Ovary (tissue), 7 donors: ENCODE measurements at regions not wholly inside any gene's neighbourhood (a gene's known extent, or its start where the extent isn't known, plus 50 kb on each side); places are given as distances from the start of the nearest gene placed in this dataset.

Experiments
- DNase-seq, 5 donors: peaks; one replicate each; pipeline ENCODE4 v3.0.0-alpha.2; 2019 to 2020
- H3K27ac ChIP-seq, 2 donors: fragments of 200-600 bp; one replicate each; pipeline versions ENCODE4 v1.5.1 to v1.8.0; 2019 to 2022
- H3K27me3 ChIP-seq: fragments of 200-600 bp; one replicate; pipeline ENCODE4 v1.8.0; 2022
- H3K36me3 ChIP-seq: fragments of 200-600 bp; sonication (generic); one replicate; pipeline ENCODE4 v1.5.1; 2019
- H3K4me1 ChIP-seq: one replicate; pipeline ENCODE4 v1.8.1; 2013; ENCODE audit warnings: mild to moderate bottlenecking, moderate library complexity; ENCODE audit not compliant: insufficient read depth
- H3K4me3 ChIP-seq: fragments of 200-600 bp; sonication (generic); one replicate; pipeline ENCODE4 v1.5.1; 2017
- H3K9me3 ChIP-seq, 2 donors: fragments of 200-600 bp in 1 of 2; sonication (generic) in 1 of 2; one replicate each; pipeline versions ENCODE4 v1.5.1 to v1.8.1; 2013 to 2019; ENCODE audit warnings: mild to moderate bottlenecking in 1 of 2, moderate library complexity in 1 of 2
- CTCF ChIP-seq, 3 donors: fragments of 450-650 bp in 2 of 3; fragments of 200-600 bp in 1 of 3; IDR thresholded peaks; one replicate each; pipeline versions ENCODE4 v1.5.1 to v1.8.0; 2016 to 2022; ENCODE audit warnings: antibody characterized with exemption in 3 of 3, mild to moderate bottlenecking in 1 of 3
- EP300 ChIP-seq: sonication (generic); formaldehyde crosslinking; IDR thresholded peaks from one replicate; pipeline ENCODE4 v1.6.1; 2017; ENCODE audit warnings: antibody characterized with exemption
- POLR2A ChIP-seq: fragments of 450-650 bp; IDR thresholded peaks from one replicate; pipeline ENCODE4 v1.6.1; 2017; ENCODE audit warnings: antibody characterized with exemption, mild to moderate bottlenecking, moderate library complexity
- WGBS, 3 donors: extraction: QIAGEN DNeasy Blood & Tissue Kit in 1 of 3; methylation state at CpG; one replicate each; pipeline versions ENCODE4 v1.1.5 to v1.1.7; 2013 to 2017; 5-methylcytosine and 5-hydroxymethylcytosine counted together
- intact Hi-C, 4 donors: fragments of 100-400 bp; cut with DNase I; formaldehyde crosslinking; loops; one replicate each; pipeline versions ENCODE4 v1.11.0 to v1.15.1; 2022 to 2023
- donor health status: DM: no; HTN: no; CAD: no; lungs with moderate emphysema.
- donor health status: DM: no; HTN: no; CAD: no.
- donor health status: Bipolar disorder and iron deficiency.
- donor health status: DM: no; HTN: no; CAD: no.
- donor health status: DM: yes; HTN: yes; CAD: no.

- intact Hi-C loops = no loop called here
- Histone ChIP-seq H3K9me3 (no peaks in the 10 kb centered on the region), H3K4me1 (no peaks in the 10 kb centered on the region), H3K4me3 (no peak overlapping the region), H3K27ac (no peak overlapping the region), H3K36me3 (no peaks in the 10 kb centered on the region), H3K27me3 (no peaks in the 10 kb centered on the region)
- no peak for DNase-seq
- TF ChIP-seq POLR2A (no peak), CTCF (IDR thresholded peaks at IDR 0.05) (no peak), EP300 (no peak)
These were observed 255.8 kb upstream of the PUM3 start for GRCh38 chr9:3099646-3100045.

- no peak for DNase-seq
- intact Hi-C loops = no loop called here
- Histone ChIP-seq H3K27me3 (no peaks in the 10 kb centered on the region), H3K4me1 (no peaks in the 10 kb centered on the region), H3K4me3 (no peak overlapping the region), H3K36me3 (no peaks in the 10 kb centered on the region), H3K9me3 (no peaks in the 10 kb centered on the region), H3K27ac (no peak overlapping the region)
- WGBS, 3 donors = 77 to 89% (median 85%) methylated on average over 8 of the region's 8 CpGs
- TF ChIP-seq POLR2A (no peak), CTCF (IDR thresholded peaks at IDR 0.05) (no peak), EP300 (no peak)
These were observed 244.3 kb upstream of the PUM3 start for GRCh38 chr9:3088219-3088618.

GRCh38 chr9:3087697-3088096 is 243.8 kb upstream of the PUM3 start:
- TF ChIP-seq POLR2A (no peak), EP300 (no peak), CTCF (IDR thresholded peaks at IDR 0.05) (no peak)
- 70 to 81% (median 74%) methylated on average over 4 of the region's 4 CpGs for WGBS, 3 donors
- Histone ChIP-seq H3K36me3 (no peaks in the 10 kb centered on the region), H3K27me3 (no peaks in the 10 kb centered on the region), H3K4me1 (no peaks in the 10 kb centered on the region), H3K9me3 (no peaks in the 10 kb centered on the region), H3K4me3 (no peak overlapping the region), H3K27ac (no peak overlapping the region)
- DNase-seq = no peak
- intact Hi-C loops = no loop called here

- intact Hi-C loops = no loop called here
- H3K9me3 ChIP-seq = no peaks in the 10 kb centered on the region
- no peak for DNase-seq
- no peak overlapping the region for H3K27ac ChIP-seq
- H3K4me3 ChIP-seq = no peak overlapping the region
- no peaks in the 10 kb centered on the region for H3K4me1 ChIP-seq
- TF ChIP-seq EP300 (no peak), CTCF (IDR thresholded peaks at IDR 0.05) (no peak), POLR2A (no peak)
- no peaks in the 10 kb centered on the region for H3K27me3 ChIP-seq
- no peaks in the 10 kb centered on the region for H3K36me3 ChIP-seq
- WGBS, 3 donors = 82 to 89% (median 86%) methylated on average over 3 of the region's 3 CpGs
These were observed 237.1 kb upstream of the PUM3 start for GRCh38 chr9:3080951-3081350.

GRCh38 chr9:3074247-3074646 is 230.4 kb upstream of the PUM3 start:
- no peaks in the 10 kb centered on the region for H3K27me3 ChIP-seq
- H3K9me3 ChIP-seq = no peaks in the 10 kb centered on the region
- no peak overlapping the region for H3K4me3 ChIP-seq
- intact Hi-C loops = no loop called here
- no peaks in the 10 kb centered on the region for H3K36me3 ChIP-seq
- no peak overlapping the region for H3K27ac ChIP-seq
- 82 to 84% (median 82%) methylated on average over 5 of the region's 5 CpGs for WGBS, 3 donors
- no peak for TF ChIP-seq POLR2A
- no peak for TF ChIP-seq EP300
- no peak for TF ChIP-seq CTCF (IDR thresholded peaks at IDR 0.05)
- no peak for DNase-seq
- no peaks in the 10 kb centered on the region for H3K4me1 ChIP-seq
